ENCODE measurements at regions not wholly inside any gene's neighbourhood (a gene's known extent, or its start where the extent isn't known, plus 50 kb on each side); places are given as distances from the start of the nearest gene placed in this dataset.

- Histone ChIP-seq H3K36me3 (no peaks in the 10 kb centered on the region), H4K20me1 (ENCODE audit: low read depth) (no peaks in the 10 kb centered on the region), H3K4me3 (no peak overlapping the region), H3K27ac (no peak overlapping the region), H3K79me2 (ENCODE audit: low read depth) (no peaks in the 10 kb centered on the region), H3K9me3 (ENCODE audit: low read depth) (no peaks in the 10 kb centered on the region), H3K4me1 (peaks cover 10% of the 10 kb centered on the region), H3K27me3 (no peaks in the 10 kb centered on the region), H2AFZ (replicated peaks) (no peak overlapping the region), H3K9ac (no peak overlapping the region), H3F3A (ENCODE audit: low read depth) (no peaks in the 10 kb centered on the region), H3K4me2 (no peak overlapping the region)
- H3K27me3 Mint-ChIP-seq (ENCODE audit: insufficient read depth, low read depth), result peaks cover 8% of the 10 kb centered on the region
- TF ChIP-seq, protein P1, sequence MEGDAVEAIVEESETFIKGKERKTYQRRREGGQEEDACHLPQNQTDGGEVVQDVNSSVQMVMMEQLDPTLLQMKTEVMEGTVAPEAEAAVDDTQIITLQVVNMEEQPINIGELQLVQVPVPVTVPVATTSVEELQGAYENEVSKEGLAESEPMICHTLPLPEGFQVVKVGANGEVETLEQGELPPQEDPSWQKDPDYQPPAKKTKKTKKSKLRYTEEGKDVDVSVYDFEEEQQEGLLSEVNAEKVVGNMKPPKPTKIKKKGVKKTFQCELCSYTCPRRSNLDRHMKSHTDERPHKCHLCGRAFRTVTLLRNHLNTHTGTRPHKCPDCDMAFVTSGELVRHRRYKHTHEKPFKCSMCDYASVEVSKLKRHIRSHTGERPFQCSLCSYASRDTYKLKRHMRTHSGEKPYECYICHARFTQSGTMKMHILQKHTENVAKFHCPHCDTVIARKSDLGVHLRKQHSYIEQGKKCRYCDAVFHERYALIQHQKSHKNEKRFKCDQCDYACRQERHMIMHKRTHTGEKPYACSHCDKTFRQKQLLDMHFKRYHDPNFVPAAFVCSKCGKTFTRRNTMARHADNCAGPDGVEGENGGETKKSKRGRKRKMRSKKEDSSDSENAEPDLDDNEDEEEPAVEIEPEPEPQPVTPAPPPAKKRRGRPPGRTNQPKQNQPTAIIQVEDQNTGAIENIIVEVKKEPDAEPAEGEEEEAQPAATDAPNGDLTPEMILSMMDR (IDR thresholded peaks at IDR 0.05), result no peak
- no peaks in the 10 kb centered on the region for H3K9me3 Mint-ChIP-seq
- DNase-seq (ENCODE audit: low spot score), result no peak
- no peak overlapping the region for H3K4me3 Mint-ChIP-seq
- H3K36me3 Mint-ChIP-seq, result no peaks in the 10 kb centered on the region
- peaks cover 50% of the 10 kb centered on the region for H3K4me1 Mint-ChIP-seq
- no peak overlapping the region for H3K27ac Mint-ChIP-seq
Measured at GRCh38 chr12:125249932-125250331, 184.7 kb downstream of the AACS start.

GRCh38 chr12:125254236-125254635 is 189.0 kb downstream of the AACS start:
- Histone ChIP-seq H3F3A (ENCODE audit: low read depth) (no peaks in the 10 kb centered on the region), H3K79me2 (ENCODE audit: low read depth) (no peaks in the 10 kb centered on the region), H3K27me3 (no peaks in the 10 kb centered on the region), H3K36me3 (no peaks in the 10 kb centered on the region), H3K4me2 (no peak overlapping the region), H3K4me3 (no peak overlapping the region), H3K27ac (no peak overlapping the region), H3K9ac (no peak overlapping the region), H3K4me1 (peaks cover 3% of the 10 kb centered on the region), H4K20me1 (ENCODE audit: low read depth) (peaks cover 3% of the 10 kb centered on the region), H2AFZ (replicated peaks) (no peak overlapping the region), H3K9me3 (ENCODE audit: low read depth) (no peaks in the 10 kb centered on the region)
- Mint-ChIP-seq H3K36me3 (no peaks in the 10 kb centered on the region), H3K9me3 (peaks cover 9% of the 10 kb centered on the region), H3K4me1 (peaks cover 23% of the 10 kb centered on the region), H3K4me3 (no peak overlapping the region), H3K27ac (no peak overlapping the region), H3K27me3 (ENCODE audit: insufficient read depth, low read depth) (peaks cover 14% of the 10 kb centered on the region)
- TF ChIP-seq EZH2 (IDR thresholded peaks at IDR 0.05), result no peak
- TF ChIP-seq, protein P1 (IDR thresholded peaks at IDR 0.05), result no peak
- TF ChIP-seq EZH2phosphoT487 (IDR thresholded peaks at IDR 0.05), result no peak
- DNase-seq (ENCODE audit: low spot score), result no peak

GRCh38 chr12:125254856-125255255 is 189.6 kb downstream of the AACS start:
- H3K79me2 ChIP-seq (ENCODE audit: low read depth), result no peaks in the 10 kb centered on the region
- Mint-ChIP-seq H3K4me1 (peaks cover 18% of the 10 kb centered on the region), H3K36me3 (no peaks in the 10 kb centered on the region), H3K27ac (no peak overlapping the region), H3K9me3 (peaks cover 9% of the 10 kb centered on the region), H3K27me3 (ENCODE audit: insufficient read depth, low read depth) (peaks cover 19% of the 10 kb centered on the region), H3K4me3 (no peak overlapping the region)
- peaks cover 3% of the 10 kb centered on the region for H4K20me1 ChIP-seq (ENCODE audit: low read depth)
- no peaks in the 10 kb centered on the region for H3F3A ChIP-seq (ENCODE audit: low read depth)
- H3K9me3 ChIP-seq (ENCODE audit: low read depth), result no peaks in the 10 kb centered on the region
- H3K36me3 ChIP-seq, result no peaks in the 10 kb centered on the region
- peaks cover 3% of the 10 kb centered on the region for H3K4me1 ChIP-seq
- no peak overlapping the region for H3K9ac ChIP-seq
- no peak overlapping the region for H3K4me2 ChIP-seq
- H2AFZ ChIP-seq (replicated peaks), result no peak overlapping the region
- no peak for DNase-seq (ENCODE audit: low spot score)
- H3K27ac ChIP-seq, result no peak overlapping the region
- no peak for TF ChIP-seq EZH2 (IDR thresholded peaks at IDR 0.05)
- TF ChIP-seq, protein P1 (IDR thresholded peaks at IDR 0.05), result no peak
- TF ChIP-seq EZH2phosphoT487 (IDR thresholded peaks at IDR 0.05), result no peak
- H3K27me3 ChIP-seq, result no peaks in the 10 kb centered on the region
- H3K4me3 ChIP-seq, result no peak overlapping the region
